Liver (tissue), 8 donors: ENCODE measurements at regions not wholly inside any gene's neighbourhood (a gene's known extent, or its start where the extent isn't known, plus 50 kb on each side); places are given as distances from the start of the nearest gene placed in this dataset.

Source experiments
- DNase-seq: peaks from one replicate; pipeline ENCODE4 v3.0.0-alpha.2; 2017; ENCODE audit warnings: low spot score
- H3K27ac ChIP-seq, 2 donors: one replicate each; pipeline ENCODE4 v1.7.0; 2013; ENCODE audit warnings: inconsistent platforms in 2 of 2, low read length in 2 of 2, control low read depth in 1 of 2, low read depth in 1 of 2, mild to moderate bottlenecking in 1 of 2
- H3K27me3 ChIP-seq, 4 donors: one replicate each; pipeline versions ENCODE4 v1.6.1 to v1.7.0; 2013; ENCODE audit warnings: low read length in 3 of 4, inconsistent platforms in 1 of 4, mild to moderate bottlenecking in 1 of 4, moderate library complexity in 1 of 4; ENCODE audit not compliant: control insufficient read depth in 4 of 4, insufficient read depth in 4 of 4
- H3K36me3 ChIP-seq, 4 donors: one replicate each; pipeline versions ENCODE4 v1.6.1 to v1.7.0; 2013; ENCODE audit warnings: low read length in 3 of 4, mild to moderate bottlenecking in 3 of 4, low read depth in 1 of 4, moderate library complexity in 1 of 4; ENCODE audit not compliant: control insufficient read depth in 4 of 4, insufficient read depth in 3 of 4
- H3K4me1 ChIP-seq, 4 donors: one replicate each; pipeline versions ENCODE4 v1.6.1 to v1.7.0; 2013; ENCODE audit warnings: low read length in 3 of 4, mild to moderate bottlenecking in 3 of 4, moderate library complexity in 1 of 4; ENCODE audit not compliant: control insufficient read depth in 4 of 4, insufficient read depth in 4 of 4
- H3K4me3 ChIP-seq, 3 donors: one replicate each; pipeline versions ENCODE4 v1.6.1 to v1.7.0; 2013; ENCODE audit warnings: low read length in 3 of 3, control low read depth in 1 of 3, low read depth in 1 of 3, mild to moderate bottlenecking in 1 of 3
- H3K9ac ChIP-seq, 2 donors: one replicate each; pipeline ENCODE4 v1.7.0; 2013; ENCODE audit warnings: low read length in 2 of 2, mild to moderate bottlenecking in 2 of 2, moderate library complexity in 2 of 2, control low read depth in 1 of 2, low read depth in 1 of 2
- H3K9me3 ChIP-seq, 4 donors: one replicate each; pipeline versions ENCODE4 v1.6.1 to v1.7.0; 2013; ENCODE audit warnings: low read length in 3 of 4; ENCODE audit not compliant: control insufficient read depth in 4 of 4
- EGR1 ChIP-seq, 2 donors: IDR thresholded peaks; 2 replicates each; pipeline ENCODE4 v1.6.1; 2016 to 2018; ENCODE audit warnings: antibody characterized with exemption in 2 of 2, low read depth in 2 of 2
- FOXA1 ChIP-seq: IDR thresholded peaks from 2 replicates; pipeline ENCODE4 v1.6.1; 2016; ENCODE audit warnings: antibody characterized with exemption
- FOXA2 ChIP-seq: IDR thresholded peaks from 2 replicates; pipeline ENCODE4 v1.6.1; 2016; ENCODE audit warnings: antibody characterized with exemption
- GABPA ChIP-seq, 2 donors: IDR thresholded peaks in 1 of 2; conservative IDR thresholded peaks in 1 of 2; 2 replicates each; pipeline ENCODE4 v1.6.1; 2016; ENCODE audit warnings: antibody characterized with exemption in 2 of 2, mild to moderate bottlenecking in 1 of 2, moderate library complexity in 1 of 2
- HNF4A ChIP-seq, 2 donors: conservative IDR thresholded peaks; 2 replicates each; pipeline ENCODE4 v1.6.1; 2016; ENCODE audit warnings: antibody characterized with exemption in 2 of 2, mild to moderate bottlenecking in 2 of 2
- JUND ChIP-seq, 2 donors: IDR thresholded peaks; 2 replicates each; pipeline ENCODE4 v1.6.1; 2016; ENCODE audit warnings: antibody characterized with exemption in 2 of 2
- NR2F2 ChIP-seq: IDR thresholded peaks from 2 replicates; pipeline ENCODE4 v1.6.1; 2016; ENCODE audit warnings: antibody characterized with exemption
- RAD21 ChIP-seq, 2 donors: IDR thresholded peaks; 2 replicates each; pipeline ENCODE4 v1.6.1; 2016; ENCODE audit warnings: antibody characterized with exemption in 2 of 2, mild to moderate bottlenecking in 2 of 2
- RXRA ChIP-seq, 2 donors: IDR thresholded peaks; 2 replicates each; pipeline ENCODE4 v1.6.1; 2017 to 2018; ENCODE audit warnings: antibody characterized with exemption in 2 of 2, mild to moderate bottlenecking in 1 of 2
- SP1 ChIP-seq: IDR thresholded peaks from 2 replicates; pipeline ENCODE4 v1.6.1; 2018; ENCODE audit warnings: antibody characterized with exemption, mild to moderate bottlenecking
- TAF1 ChIP-seq: conservative IDR thresholded peaks from 2 replicates; pipeline ENCODE4 v1.6.1; 2016; ENCODE audit warnings: antibody characterized with exemption, mild to moderate bottlenecking
- YY1 ChIP-seq: IDR thresholded peaks from 2 replicates; pipeline ENCODE4 v1.6.1; 2016; ENCODE audit warnings: antibody characterized with exemption, mild to moderate bottlenecking
- WGBS: extraction: QIAGEN DNeasy Blood & Tissue Kit; methylation state at CpG from one replicate; pipeline ENCODE4 v1.1.7; 2013; 5-methylcytosine and 5-hydroxymethylcytosine counted together
- TF ChIP-seq, protein P1 (sequence below): IDR thresholded peaks from 2 replicates; pipeline ENCODE4 v1.6.1; 2016; ENCODE audit warnings: antibody characterized with exemption
- TF ChIP-seq, protein P2 (sequence below): fragments of 150-350 bp; IDR thresholded peaks from 2 replicates; pipeline ENCODE4 v1.5.1; 2017; ENCODE audit warnings: improper control_type of control experiment, low read depth, low read length; ENCODE audit not compliant: missing input control
- TF ChIP-seq, protein P3 (sequence below): IDR thresholded peaks from 2 replicates; pipeline ENCODE4 v1.6.1; 2016; ENCODE audit warnings: antibody characterized with exemption
- donor health status: healthy.
- donor health status: healthy.
- donor health status: healthy.
- donor health status: healthy.
- donor health status: healthy.

DNA sequence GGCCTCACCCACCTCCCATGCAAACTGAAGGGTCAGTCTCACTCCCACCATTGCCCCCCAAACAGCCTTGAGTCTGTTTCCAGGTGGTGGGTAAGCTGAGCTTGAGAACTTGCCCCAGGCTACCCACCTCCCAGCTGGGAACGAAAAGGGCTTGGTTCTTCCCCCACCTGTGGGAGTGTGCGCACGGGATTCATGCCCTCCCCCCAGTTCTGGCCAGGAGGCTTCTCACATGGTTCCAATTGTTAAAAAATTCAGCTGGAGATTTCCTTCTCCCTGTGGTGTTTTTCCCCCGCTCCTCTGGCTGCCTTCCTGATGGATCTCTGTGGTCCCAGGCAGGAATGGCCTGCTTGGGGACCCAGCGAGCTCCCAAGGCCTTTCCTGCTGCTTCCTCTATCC, 81.8 kb upstream of the C21orf91 start:
- no peak overlapping the region for H3K9ac ChIP-seq
- H3K36me3 ChIP-seq, result no peaks in the 10 kb centered on the region
- no peak overlapping the region for H3K27ac ChIP-seq
- no peaks in the 10 kb centered on the region for H3K27me3 ChIP-seq
- WGBS, result 92% methylated on average over 5 of the region's 5 CpGs
- no peaks in the 10 kb centered on the region for H3K9me3 ChIP-seq
- TF ChIP-seq RAD21 (IDR thresholded peaks at IDR 0.05), result no peak
- no peak for TF ChIP-seq GABPA (IDR thresholded peaks at IDR 0.05 in 1 of 2, conservative IDR thresholded peaks at IDR 0.05 in 1 of 2)
- TF ChIP-seq NR2F2, result no peak
- no peak for TF ChIP-seq RXRA (IDR thresholded peaks at IDR 0.05)
- no peak for TF ChIP-seq FOXA2
- no peaks in the 10 kb centered on the region for H3K4me1 ChIP-seq
- DNase-seq, result no peak
- no peak overlapping the region for H3K4me3 ChIP-seq

DNA sequence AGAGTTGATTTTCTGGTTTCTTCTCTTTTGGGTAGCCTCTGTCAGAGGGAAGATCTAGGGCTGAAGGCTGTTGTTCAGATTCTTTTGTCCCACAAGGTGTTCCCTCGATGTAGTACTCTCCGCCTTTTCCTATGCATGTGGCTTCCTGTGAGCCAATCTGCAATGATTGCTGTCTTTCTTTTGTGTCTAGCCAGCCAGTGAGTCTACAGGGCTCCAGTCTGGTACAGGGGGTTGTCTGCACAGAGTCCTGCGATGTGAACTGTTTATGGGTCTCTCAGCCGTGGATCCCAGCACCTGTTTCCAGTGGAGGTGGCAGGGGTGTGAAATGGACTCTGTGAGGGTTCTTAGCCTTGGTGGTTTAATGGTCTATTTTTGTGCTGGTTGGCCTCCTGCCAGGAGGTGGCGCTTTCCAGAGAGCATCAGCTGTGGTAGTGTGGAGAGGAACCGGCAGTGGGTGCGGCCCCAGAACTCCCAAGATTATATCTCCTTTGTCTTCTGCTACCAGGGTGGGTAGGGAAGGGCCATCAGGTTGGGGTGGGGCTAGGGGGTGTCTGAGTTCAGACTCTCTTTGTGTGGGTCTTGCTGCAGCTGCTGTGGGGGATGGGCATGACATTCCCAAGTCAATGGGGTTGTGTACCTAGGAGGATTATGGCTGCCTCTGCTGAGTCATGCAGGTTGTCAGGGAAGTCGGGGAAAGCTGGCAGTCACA, 81.3 kb upstream of the C21orf91 start:
- H3K9ac ChIP-seq, result no peak overlapping the region
- no peaks in the 10 kb centered on the region for H3K4me1 ChIP-seq
- no peak for DNase-seq
- H3K4me3 ChIP-seq, result no peak overlapping the region
- 86% methylated on average over 8 of the region's 8 CpGs for WGBS
- H3K27ac ChIP-seq, result no peak overlapping the region
- TF ChIP-seq, protein P1, sequence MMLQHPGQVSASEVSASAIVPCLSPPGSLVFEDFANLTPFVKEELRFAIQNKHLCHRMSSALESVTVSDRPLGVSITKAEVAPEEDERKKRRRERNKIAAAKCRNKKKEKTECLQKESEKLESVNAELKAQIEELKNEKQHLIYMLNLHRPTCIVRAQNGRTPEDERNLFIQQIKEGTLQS, result no peak
- no peak for TF ChIP-seq FOXA2
- H3K36me3 ChIP-seq, result no peaks in the 10 kb centered on the region
- H3K9me3 ChIP-seq, result no peaks in the 10 kb centered on the region
- no peaks in the 10 kb centered on the region for H3K27me3 ChIP-seq

DNA sequence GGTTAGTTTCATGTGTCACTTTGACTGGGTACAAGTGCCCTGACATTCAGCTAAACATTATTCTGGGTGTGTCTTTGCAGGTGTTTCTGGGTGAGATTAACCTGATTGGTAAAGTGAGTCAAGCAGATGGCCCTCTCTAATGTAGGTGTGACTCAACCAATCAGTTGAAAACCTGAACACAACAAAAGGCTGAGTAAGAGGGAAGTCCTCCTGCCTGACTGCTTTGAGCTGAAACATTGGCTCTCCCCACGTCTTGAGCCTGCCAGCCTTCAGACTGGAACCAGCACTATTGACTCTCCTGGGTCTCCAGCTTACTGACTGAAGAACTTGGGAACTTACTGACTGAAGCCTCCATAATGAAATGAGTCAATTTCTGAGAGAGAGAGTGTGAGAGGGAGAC, 70.0 kb upstream of the C21orf91 start:
- Histone ChIP-seq H3K27me3 (peaks cover 0 to 2% (median 0%) of the 10 kb centered on the region in 4 donors), H3K9me3 (no peaks in the 10 kb centered on the region), H3K9ac (no peak overlapping the region), H3K36me3 (no peaks in the 10 kb centered on the region), H3K27ac (no peak overlapping the region), H3K4me3 (no peak overlapping the region), H3K4me1 (no peaks in the 10 kb centered on the region)
- no peak for TF ChIP-seq FOXA2
- no peak for DNase-seq
- 59% methylated on average over 1 of the region's 1 CpG for WGBS

DNA sequence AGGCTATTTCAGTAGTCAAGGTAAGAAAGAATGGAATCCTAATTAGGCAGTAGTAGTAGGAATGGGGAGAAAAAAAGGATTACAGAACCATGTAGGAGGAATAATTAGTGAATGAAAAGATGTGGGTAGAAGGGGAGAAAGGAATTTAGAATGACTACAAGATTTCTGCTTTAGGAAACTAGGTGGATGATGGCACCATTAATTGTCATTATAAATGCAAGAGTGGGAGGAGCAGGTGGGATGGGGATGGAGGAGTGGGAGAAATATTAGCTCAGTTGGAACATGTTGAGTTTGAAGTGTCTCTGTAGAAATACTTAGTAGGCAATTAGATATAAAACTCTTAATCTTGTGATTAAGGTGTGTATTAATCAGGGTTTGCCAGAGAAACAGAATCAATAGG, 50.0 kb upstream of the C21orf91 start:
- TF ChIP-seq TAF1, result no peak
- TF ChIP-seq RXRA (IDR thresholded peaks at IDR 0.05), result no peak
- TF ChIP-seq, protein P2, sequence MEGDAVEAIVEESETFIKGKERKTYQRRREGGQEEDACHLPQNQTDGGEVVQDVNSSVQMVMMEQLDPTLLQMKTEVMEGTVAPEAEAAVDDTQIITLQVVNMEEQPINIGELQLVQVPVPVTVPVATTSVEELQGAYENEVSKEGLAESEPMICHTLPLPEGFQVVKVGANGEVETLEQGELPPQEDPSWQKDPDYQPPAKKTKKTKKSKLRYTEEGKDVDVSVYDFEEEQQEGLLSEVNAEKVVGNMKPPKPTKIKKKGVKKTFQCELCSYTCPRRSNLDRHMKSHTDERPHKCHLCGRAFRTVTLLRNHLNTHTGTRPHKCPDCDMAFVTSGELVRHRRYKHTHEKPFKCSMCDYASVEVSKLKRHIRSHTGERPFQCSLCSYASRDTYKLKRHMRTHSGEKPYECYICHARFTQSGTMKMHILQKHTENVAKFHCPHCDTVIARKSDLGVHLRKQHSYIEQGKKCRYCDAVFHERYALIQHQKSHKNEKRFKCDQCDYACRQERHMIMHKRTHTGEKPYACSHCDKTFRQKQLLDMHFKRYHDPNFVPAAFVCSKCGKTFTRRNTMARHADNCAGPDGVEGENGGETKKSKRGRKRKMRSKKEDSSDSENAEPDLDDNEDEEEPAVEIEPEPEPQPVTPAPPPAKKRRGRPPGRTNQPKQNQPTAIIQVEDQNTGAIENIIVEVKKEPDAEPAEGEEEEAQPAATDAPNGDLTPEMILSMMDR, result no peak
- TF ChIP-seq, protein P3, sequence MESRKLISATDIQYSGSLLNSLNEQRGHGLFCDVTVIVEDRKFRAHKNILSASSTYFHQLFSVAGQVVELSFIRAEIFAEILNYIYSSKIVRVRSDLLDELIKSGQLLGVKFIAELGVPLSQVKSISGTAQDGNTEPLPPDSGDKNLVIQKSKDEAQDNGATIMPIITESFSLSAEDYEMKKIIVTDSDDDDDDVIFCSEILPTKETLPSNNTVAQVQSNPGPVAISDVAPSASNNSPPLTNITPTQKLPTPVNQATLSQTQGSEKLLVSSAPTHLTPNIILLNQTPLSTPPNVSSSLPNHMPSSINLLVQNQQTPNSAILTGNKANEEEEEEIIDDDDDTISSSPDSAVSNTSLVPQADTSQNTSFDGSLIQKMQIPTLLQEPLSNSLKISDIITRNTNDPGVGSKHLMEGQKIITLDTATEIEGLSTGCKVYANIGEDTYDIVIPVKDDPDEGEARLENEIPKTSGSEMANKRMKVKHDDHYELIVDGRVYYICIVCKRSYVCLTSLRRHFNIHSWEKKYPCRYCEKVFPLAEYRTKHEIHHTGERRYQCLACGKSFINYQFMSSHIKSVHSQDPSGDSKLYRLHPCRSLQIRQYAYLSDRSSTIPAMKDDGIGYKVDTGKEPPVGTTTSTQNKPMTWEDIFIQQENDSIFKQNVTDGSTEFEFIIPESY, result no peak
- TF ChIP-seq FOXA2, result no peak
- TF ChIP-seq HNF4A (conservative IDR thresholded peaks at IDR 0.05), result no peak
- TF ChIP-seq EGR1 (IDR thresholded peaks at IDR 0.05; ENCODE audit: low read depth in 2 of 2), result no peak
- no peak for TF ChIP-seq YY1
- TF ChIP-seq FOXA1, result no peak
- TF ChIP-seq JUND (IDR thresholded peaks at IDR 0.05), result no peak
- TF ChIP-seq SP1, result no peak
- no peak overlapping the region for H3K9ac ChIP-seq
- H3K27ac ChIP-seq, result no peak overlapping the region
- DNase-seq, result no peak
- peaks cover 0 to 4% (median 0%) of the 10 kb centered on the region in 4 donors for H3K27me3 ChIP-seq
- H3K4me3 ChIP-seq, result no peak overlapping the region
- no peaks in the 10 kb centered on the region for H3K36me3 ChIP-seq
- no peaks in the 10 kb centered on the region for H3K4me1 ChIP-seq
- H3K9me3 ChIP-seq, result no peaks in the 10 kb centered on the region
